NCI-H526 (cell line): ENCODE measurements at regions not wholly inside any gene's neighbourhood (a gene's known extent, or its start where the extent isn't known, plus 50 kb on each side); places are given as distances from the start of the nearest gene placed in this dataset.
A peak's percentile ranks its signal among the peaks of the same experiment; 100 is the strongest.
"Not testable (repeated sequence)": the region's sequence is repeated elsewhere in the genome, so short reads cannot be mapped to it uniquely, and the experiment has no call there.

ENCODE experiments used
- DNase-seq, 2 experiments: peaks; one replicate each; lab custom pipeline; 2025; lab: John Stamatoyannopoulos, UW

GRCh38 chr6:84635081-84635761 is 129.2 kb downstream of the TBX18 start:
- no peak for DNase-seq

- DNase-seq: no peak
These were observed 130.6 kb downstream of the TBX18 start for GRCh38 chr6:84633771-84634170.

- peak; percentile 11 to 45 for DNase-seq
These were observed 137.9 kb downstream of the TBX18 start for GRCh38 chr6:84626527-84626926.

DNA sequence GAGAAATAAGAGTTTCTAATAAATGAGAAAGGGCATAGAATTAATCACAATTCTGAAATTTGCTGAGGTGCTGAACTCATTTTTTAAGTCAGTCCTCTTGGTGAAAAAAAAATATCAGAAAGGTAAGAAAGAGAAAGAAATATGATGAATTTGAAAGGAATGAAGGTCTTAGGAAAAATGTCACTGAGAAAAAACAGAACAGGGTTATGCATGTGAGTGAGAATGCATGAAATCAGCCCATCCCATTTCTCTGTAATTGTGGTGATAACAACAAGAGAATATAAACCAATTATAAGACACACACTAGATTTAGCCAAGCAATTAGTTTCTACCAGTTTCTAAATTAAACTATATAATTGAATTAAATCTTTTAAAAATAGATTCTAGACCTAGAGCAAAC is 138.9 kb downstream of the TBX18 start:
- DNase-seq: no peak

DNA sequence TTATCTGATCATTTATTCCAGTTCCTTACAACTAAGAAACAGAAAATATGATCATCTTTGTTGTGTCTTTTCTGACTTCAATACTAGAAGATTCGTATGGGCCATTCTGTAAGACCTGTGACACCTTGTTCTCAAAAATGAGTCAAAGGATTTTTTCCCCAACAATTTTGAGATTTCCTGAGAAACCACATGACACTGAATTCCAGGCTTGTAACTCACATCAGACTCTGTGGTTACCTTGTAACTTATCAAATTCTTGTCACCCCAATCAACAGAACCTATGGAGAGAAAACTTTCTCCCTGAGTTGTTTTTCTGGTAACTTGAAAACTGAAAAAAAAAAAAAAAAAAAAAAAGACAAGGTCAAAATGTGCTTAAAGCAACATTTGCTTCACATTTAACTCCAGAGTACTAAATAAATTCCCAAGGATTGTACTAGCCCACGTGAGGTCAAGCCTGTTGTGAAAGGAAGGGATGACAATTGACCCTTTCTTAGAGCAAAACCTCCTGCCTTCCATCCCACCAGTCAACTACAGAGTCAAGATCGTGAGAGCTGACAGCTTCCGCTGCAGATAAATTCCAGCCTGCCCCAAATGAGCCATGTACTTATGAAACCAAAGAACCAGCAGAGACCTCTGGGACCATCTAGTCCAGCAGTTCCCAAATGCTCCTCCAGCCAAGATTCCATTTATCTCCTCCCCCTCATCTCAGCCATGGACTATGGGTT is 140.3 kb downstream of the TBX18 start:
- no peak for DNase-seq

GRCh38 chr6:84618836-84619235 is 145.6 kb downstream of the TBX18 start:
- DNase-seq: no peak

DNA sequence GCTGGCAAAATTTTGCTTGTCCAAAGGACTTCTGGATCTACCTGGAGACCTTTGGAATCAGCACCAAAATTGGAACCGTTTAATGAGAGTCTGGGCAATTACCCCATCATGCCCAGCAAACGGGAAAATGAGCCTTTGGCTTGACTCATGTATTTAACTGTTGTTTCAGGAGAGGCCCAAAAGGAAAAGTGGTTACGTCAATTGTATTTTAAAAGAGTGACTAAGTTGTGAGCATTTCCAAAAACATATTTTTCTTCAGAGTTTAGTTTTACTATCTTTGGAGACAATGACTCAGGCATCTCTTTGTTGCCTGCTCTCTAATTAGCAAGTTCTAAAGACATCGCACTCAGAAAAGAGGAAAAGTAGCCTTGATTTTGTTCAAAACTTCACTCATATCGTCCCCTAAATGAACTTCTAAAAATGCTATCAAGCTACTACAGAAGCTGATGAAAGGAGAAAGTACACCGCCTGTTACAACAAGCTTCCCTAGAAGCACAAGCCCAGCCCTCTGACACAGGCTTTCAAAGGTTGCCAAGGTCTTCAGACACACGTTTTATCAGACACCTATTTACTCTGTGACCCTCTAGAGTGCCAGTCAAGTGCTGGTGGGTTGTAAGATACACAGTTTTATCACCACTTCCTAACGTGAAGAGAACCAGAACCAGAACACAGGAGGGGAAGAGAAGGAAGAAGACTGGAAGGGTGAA is 146.2 kb downstream of the TBX18 start:
- no peak for DNase-seq

DNA sequence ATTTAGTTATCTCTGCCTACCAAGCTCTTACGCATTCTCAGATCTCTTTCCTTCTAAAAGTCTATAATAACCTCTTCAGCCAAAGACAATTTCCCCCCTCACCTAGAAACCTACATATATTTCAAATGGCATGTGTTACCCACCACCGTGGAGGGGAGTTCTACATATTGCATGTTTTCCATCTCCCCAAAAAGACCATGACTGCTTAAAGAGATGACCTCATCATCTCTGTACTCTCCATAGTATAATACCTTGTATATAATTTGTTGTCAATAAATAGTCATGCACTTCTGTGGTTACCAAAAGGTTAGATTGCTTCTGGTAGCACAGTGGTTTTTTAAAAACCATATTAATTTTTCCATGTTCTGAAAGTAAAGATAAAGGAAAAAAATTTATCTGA is 148.4 kb downstream of the TBX18 start:
- no peak for DNase-seq

- DNase-seq: no peak
These were observed 149.1 kb downstream of the TBX18 start for GRCh38 chr6:84615113-84615850.

DNA sequence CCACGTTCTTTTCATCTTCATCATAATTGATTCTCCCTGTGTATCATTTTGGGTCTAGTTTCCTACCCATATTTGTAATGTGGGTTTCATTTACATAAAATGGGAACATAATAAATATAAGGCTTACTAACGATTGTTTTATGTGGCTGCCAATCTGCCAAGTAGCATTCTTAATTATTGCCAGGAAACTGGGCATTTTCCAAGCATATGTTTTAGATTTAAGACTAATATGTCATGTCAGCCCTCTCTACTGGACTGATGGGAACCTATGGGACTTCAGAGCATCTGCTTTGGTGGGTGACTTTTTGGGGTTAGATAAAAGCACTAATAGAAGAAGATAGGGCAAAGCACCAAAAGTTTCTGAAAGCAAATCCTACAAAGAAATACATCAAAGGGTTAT is 157.5 kb downstream of the TBX18 start:
- no peak for DNase-seq

DNA sequence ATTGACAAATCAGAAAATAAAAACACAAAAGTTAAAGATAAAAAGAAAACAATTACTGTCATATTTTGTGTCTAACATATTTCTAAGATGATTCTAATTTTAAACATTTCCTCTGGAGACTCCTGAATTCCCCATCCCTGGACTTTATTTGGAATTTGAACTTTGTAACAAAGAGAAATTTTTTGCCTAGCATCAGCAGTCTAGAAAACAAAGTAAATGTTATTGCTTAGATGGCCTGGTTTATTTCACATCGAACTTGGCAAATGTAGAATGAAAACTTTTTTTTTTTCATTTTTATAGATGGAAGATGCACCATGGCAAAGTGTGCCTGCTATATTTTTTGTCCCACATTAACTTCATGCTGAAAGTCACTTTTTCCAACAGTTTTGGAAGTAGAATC is 159.1 kb downstream of the TBX18 start:
- no peak for DNase-seq

- DNase-seq: no peak
These were observed 163.0 kb downstream of the TBX18 start for GRCh38 chr6:84601366-84601765.

DNA sequence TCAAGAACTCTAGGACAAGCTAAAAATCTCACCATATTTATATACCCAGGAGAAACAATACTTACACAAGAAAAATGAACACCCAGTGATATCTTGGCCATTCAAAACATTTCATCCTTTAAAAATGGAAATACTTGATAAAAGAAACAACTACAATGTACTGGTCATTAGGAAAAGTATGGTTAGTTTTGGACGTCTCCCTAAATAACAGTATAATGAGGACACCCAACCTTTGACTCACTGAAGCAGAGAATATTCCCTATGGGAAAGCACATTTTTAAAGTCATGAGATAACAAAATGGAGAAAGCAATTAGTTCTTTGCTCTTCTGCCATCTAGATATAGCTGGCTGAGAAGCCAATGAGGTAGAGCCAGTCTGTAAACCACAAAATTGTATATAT is 164.4 kb downstream of the TBX18 start:
- DNase-seq: no peak

DNA sequence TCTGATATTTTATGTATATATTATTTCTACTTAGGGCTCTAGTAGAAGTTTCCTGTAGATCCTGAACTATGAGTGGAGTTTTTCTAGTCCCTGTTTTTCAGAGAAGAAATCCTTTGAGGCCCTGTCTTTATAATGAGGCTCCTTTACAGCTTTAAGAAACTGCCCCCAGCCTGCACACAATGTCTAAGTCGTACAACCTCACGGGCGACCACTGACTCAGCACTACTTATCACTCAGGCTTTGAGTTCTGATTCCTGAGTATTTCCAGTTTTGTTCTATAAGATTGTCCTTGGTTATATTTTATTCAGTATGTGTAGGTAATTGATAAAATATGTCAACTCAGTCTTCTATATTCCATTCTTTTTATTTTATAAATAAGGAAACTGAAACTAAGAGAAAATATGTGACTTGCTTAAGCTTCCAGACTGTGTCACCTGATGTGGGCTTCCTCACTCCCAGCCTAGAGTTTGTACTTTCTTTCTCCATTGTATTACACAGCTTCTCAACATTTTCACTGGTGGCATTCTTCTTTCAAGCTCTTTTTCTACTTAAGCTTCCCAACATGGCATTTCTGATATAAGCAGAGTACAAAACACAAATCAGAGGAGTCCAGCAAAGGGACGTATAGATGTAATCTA is 167.0 kb downstream of the TBX18 start:
- DNase-seq: no peak

- DNase-seq: no peak
These were observed 167.9 kb downstream of the TBX18 start for GRCh38 chr6:84596488-84596887.

GRCh38 chr6:84588697-84589080 is 175.7 kb downstream of the TBX18 start:
- DNase-seq: no peak

- not testable (repeated sequence) for DNase-seq
These were observed 176.3 kb downstream of the TBX18 start for GRCh38 chr6:84587994-84588696.

GRCh38 chr6:84587202-84587940 is 177.0 kb downstream of the TBX18 start:
- DNase-seq: not testable (repeated sequence)

DNA sequence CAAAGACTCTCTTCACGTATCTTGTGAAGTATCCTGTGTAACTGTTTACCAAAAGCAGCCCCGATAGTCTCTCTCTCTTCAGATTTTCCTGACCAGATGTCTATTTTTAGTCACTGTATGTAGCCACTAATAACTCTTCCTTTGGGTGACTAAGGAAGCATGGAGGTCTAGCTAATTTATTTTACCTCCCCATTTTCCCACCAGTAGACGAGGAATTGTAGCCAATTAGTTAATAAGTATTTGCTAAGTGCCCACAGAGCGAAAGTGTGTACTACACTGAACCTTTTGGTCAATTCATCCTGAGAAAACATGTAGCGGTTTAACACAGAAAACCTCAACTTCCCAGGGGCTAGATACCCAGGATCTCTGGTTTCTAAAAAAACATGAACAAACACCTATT is 180.6 kb downstream of the TBX18 start:
- DNase-seq: no peak

GRCh38 chr6:84582997-84583396 is 181.4 kb downstream of the TBX18 start:
- no peak for DNase-seq
